ENCODE measurements at regions not wholly inside any gene's neighbourhood (a gene's known extent, or its start where the extent isn't known, plus 50 kb on each side); places are given as distances from the start of the nearest gene placed in this dataset.
A peak's percentile ranks its signal among the peaks of the same experiment; 100 is the strongest.

DNA sequence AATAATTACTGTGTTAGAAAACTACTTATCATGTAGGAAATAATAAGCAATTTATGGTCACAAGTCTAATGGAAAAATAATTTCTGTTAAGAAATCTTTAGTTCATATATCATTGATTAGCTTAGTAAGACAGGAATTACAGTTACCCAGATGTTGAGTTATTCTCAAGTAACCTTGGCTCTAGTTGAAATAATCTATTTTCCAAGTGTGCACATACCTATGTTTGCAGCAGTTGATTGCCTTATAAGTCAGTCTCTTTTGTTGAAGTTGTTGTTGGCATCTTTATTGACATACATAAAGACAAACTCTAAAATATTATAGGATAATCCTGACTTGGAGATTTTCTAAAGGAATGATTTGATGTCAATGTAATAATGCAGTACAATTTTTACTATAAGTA, 511.4 kb upstream of the KLF12 start:
- DNase-seq = no peak

- no peak for DNase-seq
Observed at GRCh38 chr13:74644229-74644628, 510.0 kb upstream of the KLF12 start.

DNA sequence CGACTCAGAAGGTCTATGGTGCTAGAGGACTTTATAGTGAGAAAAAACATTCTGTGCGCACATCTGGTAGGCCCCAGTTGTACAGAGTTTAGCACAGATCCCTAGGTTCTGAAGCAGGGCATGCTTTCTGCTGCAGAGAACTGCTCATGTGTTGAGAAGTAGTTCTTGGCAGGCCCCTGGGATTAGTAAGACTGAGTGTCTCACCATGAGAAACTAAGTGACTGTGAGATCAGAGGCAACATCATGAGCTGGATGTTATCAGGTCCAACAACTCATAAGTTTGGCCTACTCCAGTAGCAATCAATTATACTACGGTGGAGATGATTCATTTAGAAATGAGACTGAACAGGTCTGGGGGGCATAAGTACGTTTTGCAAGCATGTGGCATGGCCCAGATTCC, 507.4 kb upstream of the KLF12 start:
- no peak for DNase-seq

DNA sequence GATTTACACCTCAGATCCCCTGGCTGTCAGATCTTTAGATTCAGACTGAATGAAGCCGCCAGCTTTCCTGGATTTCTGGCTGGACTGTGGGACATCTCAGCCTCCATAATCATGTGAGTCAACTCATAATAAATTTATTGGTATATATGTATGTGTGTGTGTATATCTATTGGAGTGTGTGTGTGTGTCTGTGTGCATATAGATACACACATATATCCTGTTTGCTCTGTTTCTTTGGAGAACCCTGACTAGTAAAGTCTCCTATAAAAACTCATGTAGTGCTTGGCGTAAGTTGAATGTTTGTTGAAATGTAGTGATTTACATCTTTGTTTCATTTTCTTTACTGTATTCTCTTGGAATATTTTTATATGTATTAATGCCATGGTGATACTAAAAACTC, 499.5 kb upstream of the KLF12 start:
- DNase-seq = no peak

GRCh38 chr13:74629985-74630384, 495.8 kb upstream of the KLF12 start:
- DNase-seq = no peak

- no peak for DNase-seq
Observed at GRCh38 chr13:74625541-74625940, 491.3 kb upstream of the KLF12 start.

GRCh38 chr13:74623761-74624160, 489.6 kb upstream of the KLF12 start:
- no peak for DNase-seq

- no peak for DNase-seq
Observed at GRCh38 chr13:74622284-74622683, 488.1 kb upstream of the KLF12 start.

GRCh38 chr13:74620711-74621110, 486.5 kb upstream of the KLF12 start:
- DNase-seq = no peak

GRCh38 chr13:74620308-74620707, 486.1 kb upstream of the KLF12 start:
- DNase-seq = no peak

DNA sequence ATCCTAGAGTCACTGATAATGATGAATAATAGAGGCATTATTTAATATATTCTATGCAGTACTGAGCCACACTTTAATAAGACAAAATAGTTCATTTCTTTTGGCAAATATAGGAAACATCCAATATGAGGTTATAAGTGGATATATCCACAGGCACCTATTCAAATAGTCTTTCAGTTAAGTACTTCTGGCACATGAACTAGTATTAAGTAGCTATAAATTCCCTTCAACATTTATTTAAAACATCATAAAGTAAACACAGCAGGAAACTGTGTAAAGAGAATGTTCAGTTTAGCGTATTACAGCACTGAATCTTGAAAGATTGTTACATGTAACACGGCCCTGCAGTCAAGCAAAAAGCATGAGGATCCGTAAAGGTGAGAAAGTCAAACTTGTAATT, 463.3 kb upstream of the KLF12 start:
- no peak for DNase-seq

GRCh38 chr13:74596691-74597090, 462.5 kb upstream of the KLF12 start:
- no peak for DNase-seq

DNA sequence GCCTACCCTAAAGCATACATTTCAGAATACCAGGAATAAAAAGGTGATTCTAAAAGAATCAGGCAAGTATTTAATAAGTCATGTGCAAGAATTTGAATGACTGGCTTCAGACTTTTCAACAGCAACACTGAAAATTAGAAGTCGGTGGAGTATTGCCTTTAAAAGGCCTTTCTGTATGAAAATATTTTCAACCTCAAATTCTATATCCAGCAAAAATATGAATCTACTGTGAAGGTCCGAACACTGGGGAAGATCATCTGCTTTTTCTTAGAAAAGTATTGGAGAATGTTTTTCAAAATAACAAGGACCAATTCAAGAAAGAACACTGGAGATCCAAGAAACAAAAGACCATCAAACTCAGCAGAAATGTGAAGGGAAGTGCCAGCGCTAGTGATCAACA, 459.5 kb upstream of the KLF12 start:
- DNase-seq = no peak

DNA sequence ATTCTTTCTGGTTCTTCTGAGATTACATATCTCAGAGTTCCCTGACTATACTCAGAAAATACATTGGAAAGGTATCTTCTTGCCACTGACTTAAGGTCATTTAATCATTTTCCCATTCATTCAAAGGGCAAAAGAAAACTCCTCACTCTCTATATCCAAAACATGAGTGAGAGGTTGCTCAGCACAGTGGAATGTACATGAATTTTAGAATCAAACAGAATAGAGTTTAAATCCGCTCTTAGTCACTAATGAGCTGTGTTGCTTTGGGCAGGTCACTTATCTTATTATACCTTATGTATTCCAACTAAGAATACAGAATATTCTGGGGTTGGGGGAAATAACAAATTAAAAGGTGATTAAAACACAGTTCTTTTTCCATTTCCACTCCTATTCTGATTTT, 452.6 kb upstream of the KLF12 start:
- DNase-seq = no peak

- no peak for DNase-seq
Observed at GRCh38 chr13:74576420-74576819, 442.2 kb upstream of the KLF12 start.

- DNase-seq = peak; percentile 25
Observed at GRCh38 chr13:74575729-74576125, 441.5 kb upstream of the KLF12 start.

DNA sequence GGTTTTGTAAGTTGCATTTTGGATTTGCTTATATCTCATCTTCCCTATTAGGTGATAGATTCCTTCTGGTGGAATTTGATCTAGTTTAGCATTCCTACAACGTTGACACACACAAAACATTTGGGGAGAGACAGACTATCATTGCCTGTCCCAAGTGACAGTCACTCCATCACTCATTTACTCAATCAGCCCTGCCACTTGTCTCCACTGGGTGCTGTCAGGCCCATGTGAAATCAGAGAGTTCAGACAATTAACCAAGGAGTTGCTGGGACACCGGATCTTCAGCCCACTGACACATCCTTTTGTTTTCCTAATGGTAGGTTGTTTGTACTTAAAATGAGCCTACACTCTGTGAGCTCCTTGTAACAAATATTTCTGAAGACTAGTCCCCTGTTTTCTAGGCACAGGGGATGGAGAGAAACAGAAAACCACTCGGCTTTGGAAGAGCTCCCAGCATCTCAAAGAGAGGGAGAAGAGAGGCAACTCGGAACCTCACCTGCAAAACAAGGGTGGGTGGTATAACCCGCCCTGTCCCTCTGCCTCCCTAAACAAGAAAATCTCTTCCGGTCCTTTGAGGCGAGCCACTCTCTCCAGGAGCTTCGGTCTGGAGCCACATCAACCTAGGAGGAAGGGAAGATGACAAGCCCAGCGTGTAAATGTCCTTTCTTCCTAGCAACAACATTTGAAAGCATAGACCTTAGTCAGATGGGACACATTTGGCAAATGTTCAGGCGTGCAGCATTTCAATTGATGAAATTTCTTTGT, 440.9 kb upstream of the KLF12 start:
- no peak for DNase-seq

GRCh38 chr13:74573654-74574053, 439.4 kb upstream of the KLF12 start:
- DNase-seq = no peak

DNA sequence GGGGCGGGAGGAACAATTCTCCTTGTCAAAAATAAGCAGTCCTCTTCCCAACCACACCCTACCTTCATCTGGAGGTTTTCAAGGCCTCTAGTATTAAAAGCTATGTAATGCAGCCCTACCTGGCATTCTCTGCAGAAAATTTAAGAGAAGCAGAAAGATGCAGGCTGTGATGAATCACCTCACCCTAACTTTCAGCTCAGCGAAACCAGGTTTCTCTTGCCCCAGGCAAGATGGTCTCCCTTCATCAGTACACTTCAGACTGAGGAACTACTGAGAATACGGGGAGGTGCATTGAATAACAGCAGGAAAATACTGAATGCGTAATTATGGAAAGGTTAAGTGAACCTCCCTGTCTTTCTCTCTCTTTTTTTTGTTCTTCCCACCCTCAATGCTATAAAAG, 437.6 kb upstream of the KLF12 start:
- no peak for DNase-seq

DNA sequence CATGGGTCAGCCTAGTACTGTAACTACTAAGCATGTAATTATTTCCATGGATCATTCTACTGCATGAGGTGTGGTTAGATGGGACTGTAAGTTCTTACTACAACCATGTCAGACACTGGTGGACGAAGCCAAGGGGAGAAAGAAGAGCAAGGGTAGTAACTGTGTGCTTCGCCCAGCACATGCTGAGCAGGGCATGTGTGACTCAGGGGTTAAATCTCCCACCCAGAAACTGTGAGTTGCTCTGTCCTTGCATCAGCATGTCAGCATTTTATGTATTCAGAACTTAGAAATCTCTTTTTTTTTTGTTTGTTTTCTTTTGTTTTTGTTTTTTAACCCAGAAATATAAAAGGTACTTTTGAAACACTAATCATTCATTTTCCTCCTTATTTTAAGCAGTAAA, 436.6 kb upstream of the KLF12 start:
- no peak for DNase-seq

DNA sequence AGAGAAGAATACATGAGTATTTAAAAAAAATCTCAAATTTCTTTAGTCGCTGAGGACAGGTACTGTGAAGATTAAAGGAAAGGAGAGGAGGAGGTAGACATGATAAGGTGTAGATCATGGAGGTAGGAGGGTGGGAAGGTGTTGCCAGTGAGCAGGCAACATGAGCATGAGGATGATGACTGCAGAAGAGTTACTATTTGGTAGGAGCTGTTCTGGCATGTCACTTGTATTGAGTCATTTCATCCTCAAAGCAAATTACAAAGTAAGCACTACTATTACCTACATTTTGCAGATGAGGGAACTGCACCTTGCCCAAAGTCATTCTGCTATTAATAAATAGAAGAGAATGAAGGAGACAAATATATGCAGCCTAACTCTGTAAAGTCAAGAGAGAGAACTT, 435.8 kb upstream of the KLF12 start:
- DNase-seq = no peak

- DNase-seq = no peak
Observed at GRCh38 chr13:74569251-74569650, 435.0 kb upstream of the KLF12 start.

GRCh38 chr13:74567485-74567884, 433.3 kb upstream of the KLF12 start:
- DNase-seq = no peak

- no peak for DNase-seq
Observed at GRCh38 chr13:74562381-74562780, 428.2 kb upstream of the KLF12 start.

DNA sequence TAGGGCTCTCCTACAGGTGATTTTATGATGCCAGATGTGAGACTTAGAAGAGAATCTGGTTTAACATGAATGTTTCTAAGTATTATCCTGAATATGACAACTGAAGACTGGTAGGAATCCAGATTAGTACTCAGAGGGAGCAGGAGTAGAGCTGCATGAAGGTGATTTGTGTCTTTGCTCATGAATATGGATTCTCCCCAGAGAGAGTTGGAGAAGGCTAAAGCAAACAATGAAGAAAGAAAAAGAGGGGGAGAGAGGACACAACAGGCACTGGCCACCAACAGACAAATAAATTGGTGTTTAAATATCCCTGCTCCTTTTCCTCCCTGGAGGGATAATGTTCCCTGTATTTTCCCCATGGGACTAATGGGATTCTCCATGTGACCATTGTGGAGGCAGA, 427.0 kb upstream of the KLF12 start:
- DNase-seq = no peak

DNA sequence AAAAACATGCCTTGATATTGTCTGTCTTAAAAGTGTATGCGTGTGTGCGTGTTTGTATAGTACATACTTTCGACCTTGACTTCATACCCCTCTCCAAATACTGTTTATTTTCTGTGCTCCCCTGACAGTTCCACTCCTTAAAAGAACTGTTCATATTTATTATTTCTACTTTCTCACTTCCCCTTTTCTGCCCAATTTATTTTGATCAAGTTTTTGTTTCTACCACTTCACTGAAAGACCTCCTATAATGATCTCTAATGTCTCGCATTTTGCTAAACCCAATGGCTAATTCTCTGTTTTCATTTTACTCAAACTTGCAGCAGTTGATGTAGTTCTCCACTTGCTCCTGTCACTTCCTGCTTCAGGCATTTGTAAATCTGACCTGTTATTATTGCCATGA, 426.1 kb upstream of the KLF12 start:
- DNase-seq = no peak

All from activated CD4-positive, alpha-beta T cell treated with anti-CD3 and anti-CD28 coated beads, Interleukin-2, amount 50 U/mL, for 4 hours (primary cell).